H1 (cell line): ENCODE measurements at regions not wholly inside any gene's neighbourhood (a gene's known extent, or its start where the extent isn't known, plus 50 kb on each side); places are given as distances from the start of the nearest gene placed in this dataset.

Experiments used
- CTCF ChIA-PET: fragments of 300-600 bp; sonication (Branson Sonifier 250); formaldehyde crosslinking; loops from one replicate; lab custom pipeline; 2021; ENCODE audit not compliant: partially characterized antibody; lab: Charles Lee
- POLR2A ChIA-PET: fragments of 300-600 bp; sonication (Branson Sonifier 250); formaldehyde crosslinking; loops from one replicate; lab custom pipeline; 2021; ENCODE audit warnings: inconsistent platforms; ENCODE audit not compliant: partially characterized antibody; lab: Charles Lee
- DNase-seq, 2 experiments: peaks; one replicate each; pipeline versions ENCODE4 v3.0.0 to v3.0.0-alpha.2; 2010 to 2022; ENCODE audit warnings: low spot score in 2 of 2, low read depth in 1 of 2, mixed read lengths in 1 of 2
- FAIRE-seq: peaks from 2 replicates; lab custom pipeline; 2011; peaks lifted over from hg19 to GRCh38; lab: Jason Lieb, UNC
- H2AFZ ChIP-seq: 2 replicates; pipeline ENCODE4 v1.8.1; 2012; ENCODE audit warnings: low read length, inconsistent platforms
- H2AK5ac ChIP-seq: 2 replicates; pipeline ENCODE4 v1.6.1; 2013; ENCODE audit warnings: low read depth, low read length
- H2BK120ac ChIP-seq: replicated peaks from 2 replicates; pipeline ENCODE3; 2013; ENCODE audit warnings: low read depth, low read length, inconsistent platforms
- H2BK12ac ChIP-seq: 2 replicates; pipeline ENCODE4 v1.6.1; 2013; ENCODE audit warnings: low read depth, low read length
- H2BK15ac ChIP-seq: 2 replicates; pipeline ENCODE4 v1.6.1; 2013; ENCODE audit warnings: low read length
- H2BK20ac ChIP-seq: 2 replicates; pipeline ENCODE4 v1.6.1; 2013; ENCODE audit warnings: low read length
- H2BK5ac ChIP-seq: 2 replicates; pipeline ENCODE4 v1.6.1; 2013; ENCODE audit warnings: low read depth, low read length
- H3K14ac ChIP-seq: 2 replicates; pipeline ENCODE4 v1.6.1; 2013; ENCODE audit warnings: inconsistent platforms; ENCODE audit not compliant: insufficient read length
- H3K18ac ChIP-seq: 2 replicates; pipeline ENCODE4 v1.6.1; 2013; ENCODE audit warnings: low read length; ENCODE audit errors: extremely low read depth
- H3K23ac ChIP-seq: 2 replicates; pipeline ENCODE4 v1.6.1; 2013; ENCODE audit warnings: inconsistent platforms; ENCODE audit not compliant: insufficient read length
- H3K23me2 ChIP-seq: 2 replicates; pipeline ENCODE4 v1.6.1; 2013; ENCODE audit warnings: low read depth, low read length
- H3K27ac ChIP-seq: 2 replicates; pipeline ENCODE4 v1.6.1; 2011; ENCODE audit warnings: low read depth, low read length, inconsistent platforms
- H3K27me3 ChIP-seq, 4 experiments: replicated peaks in 1 of 4; 1 replicate in 1 of 4; 2 replicates in 3 of 4; pipeline versions ENCODE4 v1.6.1 to v1.8.1; 2011 to 2013; ENCODE audit warnings: low read length in 3 of 4, mild to moderate bottlenecking in 3 of 4, inconsistent platforms in 2 of 4, mixed read lengths in 2 of 4, moderate library complexity in 1 of 4; ENCODE audit not compliant: control insufficient read depth in 3 of 4, insufficient read depth in 3 of 4; ENCODE audit errors: extremely low read depth in 1 of 4
- H3K36me3 ChIP-seq, 4 experiments: 2 replicates each; pipeline versions ENCODE4 v1.6.1 to v1.8.1; 2011 to 2013; ENCODE audit warnings: mild to moderate bottlenecking in 4 of 4, low read length in 3 of 4, moderate library complexity in 2 of 4, control low read depth in 1 of 4, inconsistent platforms in 1 of 4; ENCODE audit not compliant: insufficient read depth in 4 of 4, control insufficient read depth in 2 of 4
- H3K4ac ChIP-seq: replicated peaks from 2 replicates; pipeline ENCODE3; 2013; ENCODE audit warnings: low read length, low read depth, mixed read lengths, inconsistent platforms; ENCODE audit not compliant: insufficient read length
- H3K4me1 ChIP-seq, 4 experiments: replicated peaks in 1 of 4; 1 replicate in 1 of 4; 2 replicates in 3 of 4; pipeline versions ENCODE4 v1.6.1 to v1.8.1; 2011 to 2013; ENCODE audit warnings: low read length in 3 of 4, inconsistent platforms in 2 of 4, mixed read lengths in 1 of 4; ENCODE audit not compliant: insufficient read depth in 4 of 4, control insufficient read depth in 3 of 4
- H3K4me2 ChIP-seq, 2 experiments: 2 replicates each; pipeline versions ENCODE4 v1.6.1 to v1.8.1; 2011 to 2013; ENCODE audit warnings: low read depth in 2 of 2, low read length in 2 of 2, control low read depth in 1 of 2, inconsistent platforms in 1 of 2, mild to moderate bottlenecking in 1 of 2; ENCODE audit not compliant: insufficient read depth in 1 of 2
- H3K4me3 ChIP-seq, 4 experiments: fragments of 200-600, 300-600 bp in 1 of 4; sonication (generic), shearing (Covaris generic), sonication (Bioruptor Twin) in 1 of 4; 2 replicates each; pipeline versions ENCODE4 v1.5.1 to v1.8.1; 2011 to 2016; ENCODE audit warnings: low read length in 4 of 4, low read depth in 3 of 4, control low read depth in 2 of 4, inconsistent platforms in 2 of 4, mild to moderate bottlenecking in 2 of 4, mixed read lengths in 1 of 4, moderate library complexity in 1 of 4; ENCODE audit not compliant: insufficient read depth in 2 of 4; ENCODE audit errors: extremely low read depth in 1 of 4
- H3K56ac ChIP-seq: replicated peaks from 2 replicates; pipeline ENCODE3; 2013; ENCODE audit warnings: low read depth, mild to moderate bottlenecking, mixed read lengths, low read length, inconsistent platforms; ENCODE audit not compliant: insufficient read length
- H3K79me1 ChIP-seq: 2 replicates; pipeline ENCODE4 v1.6.1; 2013; ENCODE audit warnings: low read depth, low read length, control low read depth
- H3K79me2 ChIP-seq, 2 experiments: 2 replicates each; pipeline versions ENCODE4 v1.6.1 to v1.8.1; 2012 to 2013; ENCODE audit warnings: low read length in 2 of 2, mild to moderate bottlenecking in 2 of 2, inconsistent platforms in 1 of 2; ENCODE audit not compliant: insufficient read depth in 2 of 2, control insufficient read depth in 1 of 2
- H3K9ac ChIP-seq, 4 experiments: replicated peaks in 1 of 4; 1 replicate in 1 of 4; 2 replicates in 3 of 4; pipeline versions ENCODE4 v1.6.1 to v1.8.1; 2011 to 2013; ENCODE audit warnings: low read depth in 3 of 4, low read length in 3 of 4, control low read depth in 2 of 4, mild to moderate bottlenecking in 2 of 4, moderate library complexity in 2 of 4, inconsistent platforms in 1 of 4; ENCODE audit errors: extremely low read depth in 1 of 4
- H3K9me3 ChIP-seq, 2 experiments: 2 replicates each; pipeline versions ENCODE4 v1.6.1 to v1.8.1; 2012 to 2013; ENCODE audit warnings: mild to moderate bottlenecking in 2 of 2, moderate library complexity in 2 of 2, control low read depth in 1 of 2, inconsistent platforms in 1 of 2, low read depth in 1 of 2, low read length in 1 of 2, mixed read lengths in 1 of 2; ENCODE audit not compliant: insufficient read depth in 2 of 2
- H4K20me1 ChIP-seq, 2 experiments: replicated peaks in 1 of 2; 2 replicates each; pipeline versions ENCODE3 to v1.8.1; 2011 to 2013; ENCODE audit warnings: inconsistent platforms in 2 of 2, low read length in 2 of 2, mild to moderate bottlenecking in 1 of 2; ENCODE audit not compliant: insufficient read depth in 2 of 2, control insufficient read depth in 1 of 2
- H4K5ac ChIP-seq: 2 replicates; pipeline ENCODE4 v1.6.1; 2013; ENCODE audit warnings: low read length, low read depth, mixed read lengths, inconsistent platforms; ENCODE audit not compliant: insufficient read length
- H4K8ac ChIP-seq: 2 replicates; pipeline ENCODE4 v1.8.0; 2013; ENCODE audit warnings: mild to moderate bottlenecking, moderate library complexity, low read length, inconsistent platforms; ENCODE audit not compliant: insufficient read depth; ENCODE audit errors: extremely low read depth
- H4K91ac ChIP-seq: replicated peaks from 2 replicates; pipeline ENCODE3; 2013; ENCODE audit warnings: low read length, mixed read lengths, inconsistent platforms; ENCODE audit not compliant: insufficient read length
- BCL11A ChIP-seq, 2 experiments: IDR thresholded peaks; one replicate each; pipeline ENCODE4 v1.6.1; 2011; ENCODE audit warnings: low read depth in 2 of 2, low read length in 2 of 2, mild to moderate bottlenecking in 2 of 2
- BRCA1 ChIP-seq: IDR thresholded peaks from 2 replicates; pipeline ENCODE4 v1.6.1; 2012; ENCODE audit warnings: low read depth, low read length, improper control_type of control experiment
- CBX5 ChIP-seq: fragments of 300-800, 300-1000 bp; sonication (generic); IDR thresholded peaks from 2 replicates; pipeline ENCODE4 v1.7.1; 2016; ENCODE audit warnings: antibody characterized with exemption, low read length, low read depth
- CHD2 ChIP-seq: IDR thresholded peaks from 2 replicates; pipeline ENCODE4 v1.6.1; 2012; ENCODE audit warnings: low read length, improper control_type of control experiment
- HDAC2 ChIP-seq, 2 experiments: fragments of 300-600 bp in 1 of 2; sonication (generic) in 1 of 2; IDR thresholded peaks; 2 replicates each; pipeline ENCODE4 v1.6.1; 2011 to 2012; ENCODE audit warnings: low read depth in 2 of 2, low read length in 2 of 2, mild to moderate bottlenecking in 2 of 2, moderate library complexity in 2 of 2, borderline replicate concordance in 1 of 2, inconsistent platforms in 1 of 2
- HDAC6 ChIP-seq: IDR thresholded peaks from one replicate; pipeline ENCODE4 v1.7.1; 2012; ENCODE audit warnings: low read depth, mild to moderate bottlenecking, inconsistent platforms, low read length, moderate library complexity
- RAD21 ChIP-seq, 2 experiments: IDR thresholded peaks in 1 of 2; conservative IDR thresholded peaks in 1 of 2; 2 replicates each; pipeline ENCODE4 v1.6.1; 2011; ENCODE audit warnings: low read depth in 2 of 2, low read length in 2 of 2, improper control_type of control experiment in 1 of 2, inconsistent platforms in 1 of 2, mild to moderate bottlenecking in 1 of 2, moderate library complexity in 1 of 2
- SAP30 ChIP-seq: fragments of 300-600 bp; sonication (generic); IDR thresholded peaks from 2 replicates; pipeline ENCODE4 v1.7.1; 2012; ENCODE audit warnings: low read length, moderate library complexity, mild to moderate bottlenecking, inconsistent platforms; ENCODE audit not compliant: insufficient read depth, insufficient replicate concordance
- YY1 ChIP-seq: IDR thresholded peaks from 2 replicates; pipeline ENCODE4 v1.6.1; 2011; ENCODE audit warnings: low read depth, mild to moderate bottlenecking, low read length
- WGBS, 2 experiments: shearing (Covaris generic) in 1 of 2; methylation state at CpG; one replicate each; pipeline versions ENCODE4 v1.1.6 to v1.1.7; 2013 to 2015; ENCODE audit warnings: low lambda C conversion rate in 2 of 2, mixed read lengths in 2 of 2, inconsistent platforms in 1 of 2, low coverage in 1 of 2, missing lambda C conversion rate in 1 of 2; ENCODE audit not compliant: insufficient replicate concordance in 2 of 2, insufficient coverage in 1 of 2, insufficient read length in 1 of 2; ENCODE audit errors: extremely low coverage in 1 of 2, missing lambda C conversion rate in 1 of 2; 5-methylcytosine and 5-hydroxymethylcytosine counted together
- TF ChIP-seq, protein P1 (sequence below): IDR thresholded peaks from 2 replicates; pipeline ENCODE4 v1.6.1; 2011; ENCODE audit warnings: low read length, improper control_type of control experiment
- TF ChIP-seq, protein P2 (sequence below), 3 experiments: IDR thresholded peaks; 1 replicate in 2 of 3; 2 replicates in 1 of 3; pipeline versions ENCODE4 v1.5.1 to v1.6.1; 2011; ENCODE audit warnings: low read length in 3 of 3, mild to moderate bottlenecking in 3 of 3, inconsistent platforms in 2 of 3, low read depth in 1 of 3, moderate library complexity in 1 of 3; ENCODE audit not compliant: insufficient read depth in 1 of 3; ENCODE audit errors: control extremely low read depth in 1 of 3

DNA sequence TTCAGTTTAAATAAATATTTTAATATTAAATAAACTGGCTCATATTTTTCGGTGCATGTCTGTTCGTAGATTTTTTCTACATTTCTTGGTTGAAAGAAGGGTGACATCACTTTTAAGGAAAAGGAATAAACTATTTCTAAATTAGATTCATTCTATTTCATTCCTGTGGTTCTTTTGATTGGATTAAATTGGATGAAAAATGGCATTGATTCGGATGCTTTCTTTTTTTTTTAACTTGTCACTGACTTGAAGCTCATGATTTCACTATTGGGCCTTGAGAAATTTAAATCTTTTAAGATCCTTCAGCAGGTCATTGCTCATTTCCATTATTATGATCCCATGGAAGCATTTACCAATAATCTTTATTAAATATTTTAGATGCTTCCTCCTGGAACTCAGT, 113.1 kb upstream of the RASSF8 start:
- Histone ChIP-seq H4K20me1 (no peaks in the 10 kb centered on the region), H3K23ac (no peak overlapping the region), H2BK120ac (no peak overlapping the region), H2BK20ac (no peak overlapping the region), H2AK5ac (no peak overlapping the region), H4K8ac (no peak overlapping the region), H3K9me3 (no peaks in the 10 kb centered on the region), H3K9ac (no peak overlapping the region), H3K4ac (no peak overlapping the region), H4K5ac (no peak overlapping the region), H3K36me3 (no peaks in the 10 kb centered on the region), H3K27ac (no peak overlapping the region), H4K91ac (no peak overlapping the region), H3K56ac (no peak overlapping the region), H3K18ac (no peak overlapping the region), H2AFZ (no peak overlapping the region), H3K4me1 (no peaks in the 10 kb centered on the region), H3K14ac (no peak overlapping the region), H3K4me3 (no peak overlapping the region), H3K79me2 (no peaks in the 10 kb centered on the region), H3K27me3 (no peaks in the 10 kb centered on the region), H3K79me1 (no peaks in the 10 kb centered on the region), H2BK5ac (no peak overlapping the region), H3K23me2 (no peaks in the 10 kb centered on the region), H2BK12ac (no peak overlapping the region), H2BK15ac (no peak overlapping the region), H3K4me2 (no peak overlapping the region)
- FAIRE-seq = no peak
- DNase-seq = no peak
- 92% methylated on average over 3 of the region's 3 CpGs; no CpG with 5 or more reads in 1 of the 2 experiments for WGBS, 2 experiments
- POLR2A ChIA-PET = no interaction called here
- CTCF ChIA-PET = no interaction called here
- TF ChIP-seq CHD2 = no peak
- no peak for TF ChIP-seq CBX5
- no peak for TF ChIP-seq YY1
- TF ChIP-seq, protein P1, sequence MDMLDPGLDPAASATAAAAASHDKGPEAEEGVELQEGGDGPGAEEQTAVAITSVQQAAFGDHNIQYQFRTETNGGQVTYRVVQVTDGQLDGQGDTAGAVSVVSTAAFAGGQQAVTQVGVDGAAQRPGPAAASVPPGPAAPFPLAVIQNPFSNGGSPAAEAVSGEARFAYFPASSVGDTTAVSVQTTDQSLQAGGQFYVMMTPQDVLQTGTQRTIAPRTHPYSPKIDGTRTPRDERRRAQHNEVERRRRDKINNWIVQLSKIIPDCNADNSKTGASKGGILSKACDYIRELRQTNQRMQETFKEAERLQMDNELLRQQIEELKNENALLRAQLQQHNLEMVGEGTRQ = no peak
- no peak for TF ChIP-seq HDAC2 (IDR thresholded peaks at IDR 0.05; ENCODE audit: borderline replicate concordance in 1 of 2, low read depth in 2 of 2, low read length in 2 of 2)
- TF ChIP-seq SAP30 = no peak
- TF ChIP-seq RAD21 (IDR thresholded peaks at IDR 0.05 in 1 of 2, conservative IDR thresholded peaks at IDR 0.05 in 1 of 2; ENCODE audit: low read depth in 2 of 2, low read length in 2 of 2) = no peak
- no peak for TF ChIP-seq BCL11A (IDR thresholded peaks at IDR 0.05; ENCODE audit: low read depth in 2 of 2, low read length in 2 of 2)
- TF ChIP-seq BRCA1 = no peak
- TF ChIP-seq HDAC6 = no peak
- TF ChIP-seq, protein P2, sequence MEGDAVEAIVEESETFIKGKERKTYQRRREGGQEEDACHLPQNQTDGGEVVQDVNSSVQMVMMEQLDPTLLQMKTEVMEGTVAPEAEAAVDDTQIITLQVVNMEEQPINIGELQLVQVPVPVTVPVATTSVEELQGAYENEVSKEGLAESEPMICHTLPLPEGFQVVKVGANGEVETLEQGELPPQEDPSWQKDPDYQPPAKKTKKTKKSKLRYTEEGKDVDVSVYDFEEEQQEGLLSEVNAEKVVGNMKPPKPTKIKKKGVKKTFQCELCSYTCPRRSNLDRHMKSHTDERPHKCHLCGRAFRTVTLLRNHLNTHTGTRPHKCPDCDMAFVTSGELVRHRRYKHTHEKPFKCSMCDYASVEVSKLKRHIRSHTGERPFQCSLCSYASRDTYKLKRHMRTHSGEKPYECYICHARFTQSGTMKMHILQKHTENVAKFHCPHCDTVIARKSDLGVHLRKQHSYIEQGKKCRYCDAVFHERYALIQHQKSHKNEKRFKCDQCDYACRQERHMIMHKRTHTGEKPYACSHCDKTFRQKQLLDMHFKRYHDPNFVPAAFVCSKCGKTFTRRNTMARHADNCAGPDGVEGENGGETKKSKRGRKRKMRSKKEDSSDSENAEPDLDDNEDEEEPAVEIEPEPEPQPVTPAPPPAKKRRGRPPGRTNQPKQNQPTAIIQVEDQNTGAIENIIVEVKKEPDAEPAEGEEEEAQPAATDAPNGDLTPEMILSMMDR (IDR thresholded peaks at IDR 0.05; ENCODE audit: control extremely low read depth in 1 of 3, insufficient read depth in 1 of 3, low read depth in 1 of 3, low read length in 3 of 3) = no peak
